ENCODE measurements at regions not wholly inside any gene's neighbourhood (a gene's known extent, or its start where the extent isn't known, plus 50 kb on each side); places are given as distances from the start of the nearest gene placed in this dataset.
"Not testable (repeated sequence)": the region's sequence is repeated elsewhere in the genome, so short reads cannot be mapped to it uniquely, and the experiment has no call there.

GRCh38 chr2:48043746-48044145 is 137.4 kb upstream of the FBXO11 start:
- DNase-seq (ENCODE audit: low spot score): no peak
- TF ChIP-seq CTCF (IDR thresholded peaks at IDR 0.05; ENCODE audit: extremely low read depth, missing control alignments): no peak

GRCh38 chr2:48045613-48046012 is 139.3 kb upstream of the FBXO11 start:
- no peak for TF ChIP-seq CTCF (IDR thresholded peaks at IDR 0.05; ENCODE audit: extremely low read depth, missing control alignments)
- peak; percentile 9 for DNase-seq (ENCODE audit: low spot score)

- no peak for TF ChIP-seq CTCF (IDR thresholded peaks at IDR 0.05; ENCODE audit: extremely low read depth, missing control alignments)
These were observed 142.3 kb upstream of the FBXO11 start for GRCh38 chr2:48048476-48049171.

GRCh38 chr2:48049371-48049770 is 143.1 kb upstream of the FBXO11 start:
- no peak for TF ChIP-seq CTCF (IDR thresholded peaks at IDR 0.05; ENCODE audit: extremely low read depth, missing control alignments)
- DNase-seq (ENCODE audit: low spot score): no peak

More at GRCh38 chr2:48048476-48049171, 142.3 kb upstream of the FBXO11 start:
- no peak for DNase-seq (ENCODE audit: low spot score)

GRCh38 chr2:48050711-48051110 is 144.4 kb upstream of the FBXO11 start:
- no peak for TF ChIP-seq CTCF (IDR thresholded peaks at IDR 0.05; ENCODE audit: extremely low read depth, missing control alignments)
- DNase-seq (ENCODE audit: low spot score): no peak

GRCh38 chr2:48059975-48060374 is 153.7 kb upstream of the FBXO11 start:
- TF ChIP-seq CTCF (IDR thresholded peaks at IDR 0.05; ENCODE audit: extremely low read depth, missing control alignments): no peak

GRCh38 chr2:48061656-48062055 is 155.4 kb upstream of the FBXO11 start:
- not testable (repeated sequence) for DNase-seq (ENCODE audit: low spot score)

More at GRCh38 chr2:48059975-48060374, 153.7 kb upstream of the FBXO11 start:
- no peak for DNase-seq (ENCODE audit: low spot score)

GRCh38 chr2:48065096-48065495 is 158.8 kb upstream of the FBXO11 start:
- no peak for TF ChIP-seq CTCF (IDR thresholded peaks at IDR 0.05; ENCODE audit: extremely low read depth, missing control alignments)
- DNase-seq (ENCODE audit: low spot score): no peak
